Peyer's patch (tissue), 4 donors: ENCODE measurements at regions not wholly inside any gene's neighbourhood (a gene's known extent, or its start where the extent isn't known, plus 50 kb on each side); places are given as distances from the start of the nearest gene placed in this dataset.

ENCODE experiments used
- POLR2A ChIP-seq, 2 donors: fragments of 450-650 bp; IDR thresholded peaks; one replicate each; pipeline ENCODE4 v1.5.1; 2017; ENCODE audit warnings: antibody characterized with exemption in 2 of 2, mild to moderate bottlenecking in 2 of 2, moderate library complexity in 2 of 2
- TF ChIP-seq, protein P1 (sequence below), 6 experiments: fragments of 450-650 bp in 4 of 6; fragments of 200-600 bp in 2 of 6; sonication (generic) in 1 of 6; IDR thresholded peaks; one replicate each; pipeline ENCODE4 v1.5.1; 2017 to 2019; ENCODE audit warnings: antibody characterized with exemption in 6 of 6, mild to moderate bottlenecking in 3 of 6, moderate library complexity in 1 of 6

DNA sequence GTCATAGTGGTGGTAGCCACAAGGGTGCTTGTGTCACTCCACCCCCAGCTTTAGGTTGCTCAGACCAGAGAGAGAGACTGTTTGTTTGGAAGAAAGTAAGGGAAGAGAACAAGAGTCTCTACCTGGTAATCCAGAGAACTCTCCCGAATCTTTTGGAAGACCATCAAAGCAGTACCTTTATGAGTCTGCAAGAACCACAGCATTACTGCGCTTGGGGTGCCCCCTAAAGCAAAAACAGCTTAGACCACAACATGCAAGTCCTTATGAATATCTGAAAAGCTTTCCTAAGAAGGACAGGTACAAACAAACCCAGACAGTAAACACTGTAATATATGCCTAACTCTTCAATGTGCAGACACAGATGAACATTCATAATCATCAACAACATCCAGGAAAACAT, 1398.6 kb upstream of the C9orf72 start:
- TF ChIP-seq, protein P1, sequence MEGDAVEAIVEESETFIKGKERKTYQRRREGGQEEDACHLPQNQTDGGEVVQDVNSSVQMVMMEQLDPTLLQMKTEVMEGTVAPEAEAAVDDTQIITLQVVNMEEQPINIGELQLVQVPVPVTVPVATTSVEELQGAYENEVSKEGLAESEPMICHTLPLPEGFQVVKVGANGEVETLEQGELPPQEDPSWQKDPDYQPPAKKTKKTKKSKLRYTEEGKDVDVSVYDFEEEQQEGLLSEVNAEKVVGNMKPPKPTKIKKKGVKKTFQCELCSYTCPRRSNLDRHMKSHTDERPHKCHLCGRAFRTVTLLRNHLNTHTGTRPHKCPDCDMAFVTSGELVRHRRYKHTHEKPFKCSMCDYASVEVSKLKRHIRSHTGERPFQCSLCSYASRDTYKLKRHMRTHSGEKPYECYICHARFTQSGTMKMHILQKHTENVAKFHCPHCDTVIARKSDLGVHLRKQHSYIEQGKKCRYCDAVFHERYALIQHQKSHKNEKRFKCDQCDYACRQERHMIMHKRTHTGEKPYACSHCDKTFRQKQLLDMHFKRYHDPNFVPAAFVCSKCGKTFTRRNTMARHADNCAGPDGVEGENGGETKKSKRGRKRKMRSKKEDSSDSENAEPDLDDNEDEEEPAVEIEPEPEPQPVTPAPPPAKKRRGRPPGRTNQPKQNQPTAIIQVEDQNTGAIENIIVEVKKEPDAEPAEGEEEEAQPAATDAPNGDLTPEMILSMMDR (IDR thresholded peaks at IDR 0.05) = no peak
- TF ChIP-seq POLR2A (IDR thresholded peaks at IDR 0.05) = no peak
